Karpas-422 (cell line): ENCODE measurements at regions not wholly inside any gene's neighbourhood (a gene's known extent, or its start where the extent isn't known, plus 50 kb on each side); places are given as distances from the start of the nearest gene placed in this dataset.
"Not testable (repeated sequence)": the region's sequence is repeated elsewhere in the genome, so short reads cannot be mapped to it uniquely, and the experiment has no call there.

Experiments
- DNase-seq: peaks from one replicate; pipeline ENCODE4 v3.0.0-alpha.2; 2015
- H2AFZ ChIP-seq: fragments of 200-600 bp; sonication (generic); 2 replicates; pipeline ENCODE4 v1.6.1; 2014; ENCODE audit warnings: antibody characterized with exemption, low read length, mixed read lengths
- H3K27ac ChIP-seq: fragments of 200-600 bp; sonication (generic); 2 replicates; pipeline ENCODE4 v1.5.1; 2014; ENCODE audit warnings: mild to moderate bottlenecking, low read length, moderate library complexity
- H3K27me3 ChIP-seq: fragments of 200-600 bp; sonication (generic); 2 replicates; pipeline ENCODE4 v1.6.1; 2014; ENCODE audit warnings: low read length, mixed read lengths
- H3K36me3 ChIP-seq: fragments of 200-600 bp; sonication (generic); 2 replicates; pipeline ENCODE4 v1.6.1; 2014; ENCODE audit warnings: low read length, mixed read lengths; ENCODE audit not compliant: insufficient read depth
- H3K4me1 ChIP-seq: fragments of 200-600 bp; sonication (generic); 2 replicates; pipeline ENCODE4 v1.6.1; 2014; ENCODE audit warnings: mild to moderate bottlenecking, low read length, mixed read lengths
- H3K4me2 ChIP-seq: fragments of 200-600 bp; sonication (generic); 2 replicates; pipeline ENCODE4 v1.6.1; 2014; ENCODE audit warnings: low read length, low read depth, mild to moderate bottlenecking; ENCODE audit not compliant: poor library complexity, severe bottlenecking
- H3K4me3 ChIP-seq: fragments of 200-600 bp; sonication (generic); 2 replicates; pipeline ENCODE4 v1.5.1; 2014; ENCODE audit warnings: mild to moderate bottlenecking, antibody characterized with exemption, low read length, mixed read lengths
- H3K79me2 ChIP-seq: fragments of 200-600 bp; sonication (generic); 2 replicates; pipeline ENCODE4 v1.6.1; 2014; ENCODE audit warnings: mild to moderate bottlenecking, low read length, mixed read lengths
- H3K9ac ChIP-seq: fragments of 200-600 bp; sonication (generic); 2 replicates; pipeline ENCODE4 v1.6.0; 2014; ENCODE audit warnings: low read length
- H3K9me2 ChIP-seq: fragments of 200-600 bp; sonication (generic), shearing (Covaris generic); replicated peaks from 2 replicates; pipeline ENCODE4 v1.6.0; 2014; ENCODE audit warnings: mild to moderate bottlenecking, low read length, moderate library complexity; ENCODE audit not compliant: insufficient read depth
- H3K9me3 ChIP-seq: fragments of 300-700, 200-600 bp; sonication (generic); 2 replicates; pipeline ENCODE4 v1.6.1; 2014; ENCODE audit warnings: low read length, mixed read lengths
- H4K20me1 ChIP-seq: fragments of 200-600 bp; sonication (generic); 2 replicates; pipeline ENCODE4 v1.6.1; 2014; ENCODE audit warnings: mild to moderate bottlenecking, antibody characterized with exemption, low read length, low read depth; ENCODE audit not compliant: insufficient read depth

DNA sequence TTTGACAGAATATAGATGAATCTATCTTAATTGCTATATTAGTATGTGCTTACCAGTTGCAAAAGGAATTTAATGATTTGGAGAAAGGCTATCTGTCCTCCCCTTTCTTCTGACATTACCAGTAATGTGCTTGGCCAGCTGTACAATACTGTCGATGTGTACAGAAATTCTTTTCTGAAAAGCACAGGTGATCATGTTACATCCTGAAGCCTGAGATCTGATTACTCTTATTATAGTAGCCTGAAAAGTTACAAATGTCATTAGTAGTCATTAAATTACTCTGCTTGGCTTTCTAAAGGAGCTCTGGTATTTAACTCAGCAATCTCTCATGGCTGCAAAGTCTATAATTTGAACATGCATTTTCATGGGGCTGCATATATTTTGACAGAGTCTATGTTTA lies 209.8 kb downstream of the PTPRC start:
- no peak overlapping the region for H3K9ac ChIP-seq
- H3K9me3 ChIP-seq = no peaks in the 10 kb centered on the region
- no peaks in the 10 kb centered on the region; the same call in 1 of the 2 replicates for H3K36me3 ChIP-seq
- no peak overlapping the region for H3K27ac ChIP-seq
- no peak for DNase-seq
- no peak overlapping the region for H3K4me2 ChIP-seq
- H3K27me3 ChIP-seq = no peaks in the 10 kb centered on the region
- H3K4me3 ChIP-seq = no peak overlapping the region
- no peaks in the 10 kb centered on the region for H4K20me1 ChIP-seq
- no peaks in the 10 kb centered on the region for H3K79me2 ChIP-seq
- H2AFZ ChIP-seq = no peak overlapping the region
- H3K9me2 ChIP-seq = no peaks in the 10 kb centered on the region
- H3K4me1 ChIP-seq = no peaks in the 10 kb centered on the region

GRCh38 chr1:198849093-198849492 lies 210.3 kb downstream of the PTPRC start:
- H2AFZ ChIP-seq = no peak overlapping the region
- no peak for DNase-seq
- no peaks in the 10 kb centered on the region for H4K20me1 ChIP-seq
- no peaks in the 10 kb centered on the region for H3K27me3 ChIP-seq
- no peak overlapping the region for H3K27ac ChIP-seq
- H3K36me3 ChIP-seq = no peaks in the 10 kb centered on the region; the same call in 1 of the 2 replicates
- no peaks in the 10 kb centered on the region for H3K9me2 ChIP-seq
- H3K4me3 ChIP-seq = no peak overlapping the region
- no peaks in the 10 kb centered on the region for H3K4me1 ChIP-seq
- no peaks in the 10 kb centered on the region for H3K9me3 ChIP-seq
- H3K4me2 ChIP-seq = no peak overlapping the region
- no peaks in the 10 kb centered on the region for H3K79me2 ChIP-seq
- no peak overlapping the region for H3K9ac ChIP-seq

GRCh38 chr1:198850196-198850595 lies 211.4 kb downstream of the PTPRC start:
- no peaks in the 10 kb centered on the region for H3K9me2 ChIP-seq
- no peak overlapping the region for H3K4me3 ChIP-seq
- H3K27ac ChIP-seq = no peak overlapping the region
- H3K9ac ChIP-seq = no peak overlapping the region
- H2AFZ ChIP-seq = no peak overlapping the region
- H3K27me3 ChIP-seq = no peaks in the 10 kb centered on the region
- H3K36me3 ChIP-seq = no peaks in the 10 kb centered on the region; the same call in 1 of the 2 replicates
- H3K4me2 ChIP-seq = no peak overlapping the region
- no peaks in the 10 kb centered on the region for H3K4me1 ChIP-seq
- H4K20me1 ChIP-seq = no peaks in the 10 kb centered on the region
- DNase-seq = no peak
- H3K79me2 ChIP-seq = no peaks in the 10 kb centered on the region
- no peaks in the 10 kb centered on the region for H3K9me3 ChIP-seq

GRCh38 chr1:198850966-198851365 lies 212.1 kb downstream of the PTPRC start:
- not testable (repeated sequence) for H2AFZ ChIP-seq, H3K79me2 ChIP-seq, H4K20me1 ChIP-seq, H3K27me3 ChIP-seq, H3K27ac ChIP-seq, H3K4me2 ChIP-seq, H3K4me3 ChIP-seq, H3K9me3 ChIP-seq, DNase-seq, H3K9ac ChIP-seq, H3K9me2 ChIP-seq, H3K36me3 ChIP-seq, H3K4me1 ChIP-seq

DNA sequence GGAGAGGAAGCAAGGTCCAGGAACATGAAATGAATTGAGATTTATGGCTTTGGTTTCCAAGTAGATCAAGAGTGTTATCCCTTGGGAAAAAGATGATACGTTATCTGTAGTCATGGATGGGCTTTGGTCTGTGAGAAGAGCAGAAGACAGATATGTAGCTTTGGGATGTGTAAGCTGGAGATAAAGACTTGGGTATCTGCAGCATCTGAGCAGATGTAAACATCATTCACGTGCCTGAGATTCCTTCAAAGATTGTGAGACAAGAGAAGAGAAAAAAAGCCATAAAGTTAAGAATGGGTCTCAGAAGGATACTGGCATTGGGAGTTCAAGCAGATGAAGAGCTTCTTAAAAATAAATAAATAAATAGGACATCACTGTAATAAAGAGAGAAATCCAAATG lies 217.8 kb downstream of the PTPRC start:
- no peak overlapping the region for H3K9ac ChIP-seq
- H3K36me3 ChIP-seq = no peaks in the 10 kb centered on the region; the same call in 1 of the 2 replicates
- H3K27ac ChIP-seq = no peak overlapping the region
- no peak overlapping the region for H3K4me2 ChIP-seq
- no peak for DNase-seq
- H3K9me3 ChIP-seq = no peaks in the 10 kb centered on the region
- no peak overlapping the region for H3K4me3 ChIP-seq
- peaks cover 4% of the 10 kb centered on the region for H3K4me1 ChIP-seq
- no peaks in the 10 kb centered on the region for H4K20me1 ChIP-seq
- no peaks in the 10 kb centered on the region for H3K79me2 ChIP-seq
- H2AFZ ChIP-seq = no peak overlapping the region
- H3K27me3 ChIP-seq = no peaks in the 10 kb centered on the region
- H3K9me2 ChIP-seq = no peaks in the 10 kb centered on the region

DNA sequence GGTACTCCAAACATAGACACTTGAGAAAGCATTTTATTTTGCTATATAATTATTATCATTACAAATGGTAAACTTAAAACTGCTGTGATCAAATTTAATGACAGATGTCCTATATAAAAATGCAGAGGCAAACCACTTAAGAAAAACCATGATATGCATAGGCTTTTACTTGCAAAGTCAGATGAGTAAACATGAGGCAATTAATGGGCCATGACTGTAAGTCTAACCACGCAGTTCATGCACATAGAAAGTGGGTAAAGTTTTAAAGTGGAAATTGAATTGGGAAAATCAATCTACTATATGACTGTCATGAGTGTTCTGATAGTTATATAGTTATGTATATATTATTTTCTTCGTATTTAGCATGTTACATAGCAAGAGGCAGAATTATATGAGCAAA lies 219.2 kb downstream of the PTPRC start:
- no peak for DNase-seq
- no peak overlapping the region for H3K4me3 ChIP-seq
- no peak overlapping the region for H2AFZ ChIP-seq
- H3K9me2 ChIP-seq = no peaks in the 10 kb centered on the region
- no peaks in the 10 kb centered on the region; the same call in 1 of the 2 replicates for H3K79me2 ChIP-seq
- H3K4me2 ChIP-seq = no peak overlapping the region
- no peaks in the 10 kb centered on the region; the same call in 1 of the 2 replicates for H3K36me3 ChIP-seq
- H4K20me1 ChIP-seq = no peaks in the 10 kb centered on the region
- H3K27me3 ChIP-seq = no peaks in the 10 kb centered on the region
- H3K9me3 ChIP-seq = no peaks in the 10 kb centered on the region
- H3K4me1 ChIP-seq = peaks cover 10% of the 10 kb centered on the region
- H3K27ac ChIP-seq = no peak overlapping the region
- H3K9ac ChIP-seq = no peak overlapping the region

DNA sequence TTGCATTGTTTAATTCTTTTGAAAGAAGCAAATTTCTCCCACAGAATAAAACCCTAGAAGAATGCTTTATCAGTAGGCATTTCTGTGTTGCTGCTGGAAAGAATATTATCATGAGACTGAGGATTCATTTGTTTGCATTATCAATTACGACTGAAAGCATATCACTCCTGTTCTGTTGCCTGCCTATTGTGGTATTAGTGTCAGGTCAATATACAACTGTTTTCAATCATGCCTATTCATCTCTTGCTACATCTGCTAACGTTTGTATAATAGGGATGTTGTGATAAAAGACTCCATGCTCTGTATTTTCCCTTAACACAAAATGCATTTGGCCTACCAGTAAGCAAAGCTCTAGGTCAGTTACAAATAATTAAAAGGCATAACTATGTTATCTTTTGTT lies 221.5 kb downstream of the PTPRC start:
- Histone ChIP-seq H2AFZ (no peak overlapping the region), H3K9me3 (no peaks in the 10 kb centered on the region)
- no peak for DNase-seq

DNA sequence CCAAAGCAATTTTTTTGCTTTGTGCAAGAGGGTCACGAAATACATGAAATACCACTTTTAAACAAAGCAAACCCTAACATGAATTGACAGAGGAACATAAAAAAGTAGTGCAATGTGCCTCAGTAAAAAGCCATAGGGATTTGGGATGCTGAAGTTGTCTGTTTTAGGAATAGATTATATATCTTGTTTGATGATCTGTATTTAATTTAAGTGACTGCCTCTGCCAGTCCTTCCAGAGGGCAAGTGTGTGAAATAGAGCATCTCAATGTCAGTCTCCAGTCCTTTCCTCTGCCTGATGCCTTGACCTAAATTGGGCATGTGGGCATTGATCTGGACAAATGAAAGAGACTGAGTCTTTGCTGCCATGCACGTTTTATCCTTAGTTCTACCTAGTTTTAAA lies 222.8 kb downstream of the PTPRC start:
- Histone ChIP-seq H4K20me1 (no peaks in the 10 kb centered on the region), H3K27me3 (no peaks in the 10 kb centered on the region)

More for the DNA sequence above, 221.5 kb downstream of the PTPRC start:
- Histone ChIP-seq H3K27ac (no peak overlapping the region), H3K27me3 (no peaks in the 10 kb centered on the region), H3K4me3 (no peak overlapping the region), H4K20me1 (no peaks in the 10 kb centered on the region), H3K79me2 (peaks cover 1% of the 10 kb centered on the region; the same call in 1 of the 2 replicates), H3K4me2 (no peak overlapping the region), H3K4me1 (peaks cover 10% of the 10 kb centered on the region), H3K36me3 (no peaks in the 10 kb centered on the region; the same call in 1 of the 2 replicates), H3K9ac (no peak overlapping the region), H3K9me2 (no peaks in the 10 kb centered on the region)

GRCh38 chr1:198864695-198865094 lies 225.9 kb downstream of the PTPRC start:
- H3K9ac ChIP-seq = no peak overlapping the region
- no peak overlapping the region for H3K27ac ChIP-seq
- H3K4me1 ChIP-seq = peaks cover 10% of the 10 kb centered on the region
- H3K9me2 ChIP-seq = no peaks in the 10 kb centered on the region
- H2AFZ ChIP-seq = no peak overlapping the region
- no peak overlapping the region for H3K4me3 ChIP-seq
- no peaks in the 10 kb centered on the region for H3K9me3 ChIP-seq
- peaks cover 23% of the 10 kb centered on the region for H3K79me2 ChIP-seq
- H3K27me3 ChIP-seq = no peaks in the 10 kb centered on the region
- DNase-seq = no peak
- H3K36me3 ChIP-seq = no peaks in the 10 kb centered on the region
- no peaks in the 10 kb centered on the region for H4K20me1 ChIP-seq
- no peak overlapping the region for H3K4me2 ChIP-seq

More for the DNA sequence above, 222.8 kb downstream of the PTPRC start:
- DNase-seq = no peak
- H3K9ac ChIP-seq = no peak overlapping the region
- H3K36me3 ChIP-seq = no peaks in the 10 kb centered on the region; the same call in 1 of the 2 replicates
- H3K79me2 ChIP-seq = peaks cover 6% of the 10 kb centered on the region; the same call in 1 of the 2 replicates
- no peak overlapping the region for H2AFZ ChIP-seq
- H3K4me3 ChIP-seq = no peak overlapping the region
- H3K4me1 ChIP-seq = peaks cover 10% of the 10 kb centered on the region
- no peak overlapping the region for H3K27ac ChIP-seq
- no peaks in the 10 kb centered on the region for H3K9me3 ChIP-seq
- no peaks in the 10 kb centered on the region for H3K9me2 ChIP-seq
- H3K4me2 ChIP-seq = no peak overlapping the region
